ENCODE measurements at regions not wholly inside any gene's neighbourhood (a gene's known extent, or its start where the extent isn't known, plus 50 kb on each side); places are given as distances from the start of the nearest gene placed in this dataset.

- Histone ChIP-seq H3K36me3 (no peaks in the 10 kb centered on the region), H3K27me3 (ENCODE audit: insufficient read depth, low read depth, severe bottlenecking) (peaks cover 59% of the 10 kb centered on the region), H3K9me3 (ENCODE audit: severe bottlenecking) (no peaks in the 10 kb centered on the region), H3K4me3 (ENCODE audit: low read depth, low read length) (no peak overlapping the region), H3K27ac (no peak overlapping the region)
- TF ChIP-seq CTCF (IDR thresholded peaks at IDR 0.05; ENCODE audit: low read depth, low read length), result no peak
- DNase-seq, result no peak
Observed at GRCh38 chr11:122516686-122517085, 138.8 kb upstream of the UBASH3B start.

- H3K36me3 ChIP-seq, result no peaks in the 10 kb centered on the region
- no peak overlapping the region for H3K27ac ChIP-seq
- DNase-seq, result no peak
- no peak for TF ChIP-seq CTCF (IDR thresholded peaks at IDR 0.05; ENCODE audit: low read depth, low read length)
- H3K4me3 ChIP-seq (ENCODE audit: low read depth, low read length), result no peak overlapping the region
- peaks cover 56% of the 10 kb centered on the region for H3K27me3 ChIP-seq (ENCODE audit: insufficient read depth, low read depth, severe bottlenecking)
- H3K9me3 ChIP-seq (ENCODE audit: severe bottlenecking), result no peaks in the 10 kb centered on the region
Observed at GRCh38 chr11:122513997-122514396, 141.5 kb upstream of the UBASH3B start.

- H3K36me3 ChIP-seq, result no peaks in the 10 kb centered on the region
- TF ChIP-seq CTCF (IDR thresholded peaks at IDR 0.05; ENCODE audit: low read depth, low read length), result no peak
- H3K9me3 ChIP-seq (ENCODE audit: severe bottlenecking), result no peaks in the 10 kb centered on the region
- H3K4me3 ChIP-seq (ENCODE audit: low read depth, low read length), result no peak overlapping the region
- no peak for DNase-seq
- peaks cover 60% of the 10 kb centered on the region for H3K27me3 ChIP-seq (ENCODE audit: insufficient read depth, low read depth, severe bottlenecking)
- no peak overlapping the region for H3K27ac ChIP-seq
Observed at GRCh38 chr11:122513328-122513727, 142.2 kb upstream of the UBASH3B start.

GRCh38 chr11:122512688-122513087, 142.8 kb upstream of the UBASH3B start:
- Histone ChIP-seq H3K36me3 (no peaks in the 10 kb centered on the region), H3K27ac (no peak overlapping the region), H3K4me3 (ENCODE audit: low read depth, low read length) (no peak overlapping the region), H3K9me3 (ENCODE audit: severe bottlenecking) (no peaks in the 10 kb centered on the region), H3K27me3 (ENCODE audit: insufficient read depth, low read depth, severe bottlenecking) (peaks cover 65% of the 10 kb centered on the region)
- DNase-seq, result no peak
- no peak for TF ChIP-seq CTCF (IDR thresholded peaks at IDR 0.05; ENCODE audit: low read depth, low read length)

GRCh38 chr11:122509899-122510298, 145.6 kb upstream of the UBASH3B start:
- H3K27ac ChIP-seq, result no peak overlapping the region
- no peak overlapping the region for H3K4me3 ChIP-seq (ENCODE audit: low read depth, low read length)
- DNase-seq, result no peak
- H3K36me3 ChIP-seq, result no peaks in the 10 kb centered on the region
- H3K27me3 ChIP-seq (ENCODE audit: insufficient read depth, low read depth, severe bottlenecking), result peaks cover 64% of the 10 kb centered on the region
- TF ChIP-seq CTCF (IDR thresholded peaks at IDR 0.05; ENCODE audit: low read depth, low read length), result no peak
- H3K9me3 ChIP-seq (ENCODE audit: severe bottlenecking), result no peaks in the 10 kb centered on the region

- Histone ChIP-seq H3K27ac (no peak overlapping the region), H3K36me3 (no peaks in the 10 kb centered on the region), H3K9me3 (ENCODE audit: severe bottlenecking) (no peaks in the 10 kb centered on the region), H3K4me3 (ENCODE audit: low read depth, low read length) (no peak overlapping the region), H3K27me3 (ENCODE audit: insufficient read depth, low read depth, severe bottlenecking) (peaks cover 64% of the 10 kb centered on the region)
- DNase-seq, result no peak
- no peak for TF ChIP-seq CTCF (IDR thresholded peaks at IDR 0.05; ENCODE audit: low read depth, low read length)
Observed at GRCh38 chr11:122509091-122509490, 146.4 kb upstream of the UBASH3B start.
